SHP77 treated with DMSO at 0.1 percent for 48 hours (cell line): ENCODE measurements at regions not wholly inside any gene's neighbourhood (a gene's known extent, or its start where the extent isn't known, plus 50 kb on each side); places are given as distances from the start of the nearest gene placed in this dataset.
A peak's percentile ranks its signal among the peaks of the same experiment; 100 is the strongest.
"Not testable (repeated sequence)": the region's sequence is repeated elsewhere in the genome, so short reads cannot be mapped to it uniquely, and the experiment has no call there.

Experiments used
- DNase-seq: peaks from one replicate; lab custom pipeline; 2025; lab: John Stamatoyannopoulos, UW

DNA sequence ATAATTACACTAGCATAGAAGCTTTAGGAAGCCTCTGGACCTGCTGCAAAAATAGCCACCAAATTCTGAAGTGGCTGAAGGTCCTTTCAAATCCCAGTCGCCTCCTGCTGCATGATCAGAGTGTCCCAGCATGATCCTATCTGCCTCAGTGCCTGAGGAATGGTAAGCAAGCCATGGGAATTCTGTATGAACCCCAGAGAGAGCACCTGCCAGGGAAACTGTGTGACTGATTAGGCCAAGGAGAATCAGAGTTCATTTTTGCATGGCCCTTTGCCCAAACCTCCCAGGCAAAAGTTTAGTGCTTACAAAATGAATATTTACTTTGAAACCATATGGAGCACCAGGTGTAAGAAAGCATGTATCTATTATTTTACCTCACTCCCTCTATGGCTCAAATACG, 221.4 kb downstream of the ARL4C start:
- DNase-seq: no peak

- DNase-seq: no peak
Measured at GRCh38 chr2:234273887-234274584, 222.8 kb downstream of the ARL4C start.

DNA sequence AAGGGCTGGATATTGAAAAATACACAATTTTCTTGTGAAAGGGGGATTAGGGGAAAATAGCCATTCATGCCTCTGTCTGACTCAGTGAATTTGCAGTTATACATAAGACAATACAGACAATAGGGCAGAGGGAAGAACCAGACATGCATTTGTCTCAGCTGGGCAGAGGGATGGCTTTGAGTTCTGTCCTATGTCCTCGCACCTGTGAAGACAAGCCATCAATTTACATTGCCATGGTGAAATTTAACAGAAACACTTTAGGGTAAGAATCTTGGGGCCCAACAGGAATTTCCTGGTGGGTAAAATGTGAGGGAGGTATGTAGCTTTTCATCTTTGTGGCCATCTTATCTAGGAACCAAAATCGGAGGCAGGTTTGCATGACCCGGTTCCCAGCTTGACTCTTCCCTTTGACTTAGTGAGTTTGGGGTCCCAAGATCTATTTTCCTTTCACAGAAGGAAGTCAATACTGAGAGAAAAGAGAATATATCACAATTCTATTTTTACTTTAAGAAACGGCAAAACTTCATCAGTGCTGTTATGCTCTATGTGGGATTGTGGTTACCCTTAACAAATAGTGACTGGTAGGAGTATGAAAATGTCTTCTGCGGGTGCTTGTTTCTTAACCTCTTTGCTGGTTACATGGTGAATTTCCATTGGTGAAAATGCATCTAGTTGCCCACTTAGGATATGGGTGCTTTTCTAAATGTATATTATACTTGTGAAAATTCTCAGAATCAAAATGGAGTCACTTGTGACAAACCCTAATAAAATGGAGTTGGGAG, 221.8 kb downstream of the SPP2 start:
- no peak for DNase-seq

GRCh38 chr2:234271338-234271737, 220.8 kb downstream of the SPP2 start:
- no peak for DNase-seq

- DNase-seq: no peak
Measured at GRCh38 chr2:234269769-234270204, 219.3 kb downstream of the SPP2 start.

GRCh38 chr2:234267534-234267933, 217.0 kb downstream of the SPP2 start:
- DNase-seq: no peak

GRCh38 chr2:234266952-234267351, 216.4 kb downstream of the SPP2 start:
- DNase-seq: no peak

GRCh38 chr2:234265206-234265605, 214.7 kb downstream of the SPP2 start:
- DNase-seq: no peak

- DNase-seq: no peak
Measured at GRCh38 chr2:234261736-234262135, 211.2 kb downstream of the SPP2 start.

- DNase-seq: no peak
Measured at GRCh38 chr2:234259440-234259839, 208.9 kb downstream of the SPP2 start.

DNA sequence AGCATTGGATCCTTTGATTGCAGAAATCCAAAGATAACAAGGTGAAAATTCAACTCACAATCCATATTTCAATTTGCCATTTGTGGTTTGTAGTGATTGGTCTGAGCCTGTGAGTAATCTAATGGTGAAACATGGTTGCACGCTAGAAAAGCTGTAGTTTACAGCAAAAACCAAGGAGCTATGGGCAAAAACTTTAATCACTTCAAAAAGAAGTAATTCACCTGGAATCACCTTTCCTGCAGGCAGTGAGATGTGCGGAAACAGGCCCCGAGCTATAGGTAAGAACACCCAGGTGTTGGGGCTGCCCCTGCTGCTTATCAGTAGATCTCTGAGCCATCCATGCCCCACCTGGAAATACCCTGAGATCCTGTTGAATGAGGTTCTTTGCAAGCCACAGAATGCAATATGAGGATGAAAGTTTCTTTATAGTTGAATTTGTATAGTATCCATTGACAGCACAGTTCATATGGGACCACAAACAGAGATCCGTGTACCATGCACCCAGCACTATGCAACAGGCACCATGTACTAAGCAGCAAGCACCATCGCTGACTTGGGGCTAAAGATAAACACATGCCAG, 208.2 kb downstream of the SPP2 start:
- no peak for DNase-seq

- DNase-seq: peak; percentile 38
Measured at GRCh38 chr2:234257859-234258561, 207.5 kb downstream of the SPP2 start.

- DNase-seq: no peak
Measured at GRCh38 chr2:234256516-234256915, 206.0 kb downstream of the SPP2 start.

- DNase-seq: no peak
Measured at GRCh38 chr2:234254783-234255521, 204.4 kb downstream of the SPP2 start.

- no peak for DNase-seq
Measured at GRCh38 chr2:234252772-234253171, 202.3 kb downstream of the SPP2 start.

GRCh38 chr2:234251326-234252271, 201.1 kb downstream of the SPP2 start:
- no peak for DNase-seq

DNA sequence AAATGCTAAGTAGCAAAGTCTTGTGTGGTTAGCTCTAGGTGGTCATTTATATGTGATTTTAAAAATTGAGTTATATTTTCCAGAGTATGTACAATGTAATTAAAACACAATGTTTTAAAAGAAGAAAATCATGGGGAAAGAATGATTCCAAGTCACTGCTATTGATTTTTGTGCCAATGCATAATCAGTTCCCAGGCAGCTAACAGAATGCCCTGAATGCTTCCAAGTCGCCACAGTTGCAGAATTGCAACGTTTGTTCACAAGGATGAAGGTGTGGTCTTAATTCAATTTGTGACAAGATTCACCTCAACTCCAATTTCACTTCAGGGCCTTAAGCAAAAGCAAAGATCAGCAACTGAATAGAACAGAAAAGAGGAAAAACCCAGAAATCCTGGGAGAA, 200.4 kb downstream of the SPP2 start:
- DNase-seq: no peak

- no peak for DNase-seq
Measured at GRCh38 chr2:234249873-234250272, 199.4 kb downstream of the SPP2 start.

DNA sequence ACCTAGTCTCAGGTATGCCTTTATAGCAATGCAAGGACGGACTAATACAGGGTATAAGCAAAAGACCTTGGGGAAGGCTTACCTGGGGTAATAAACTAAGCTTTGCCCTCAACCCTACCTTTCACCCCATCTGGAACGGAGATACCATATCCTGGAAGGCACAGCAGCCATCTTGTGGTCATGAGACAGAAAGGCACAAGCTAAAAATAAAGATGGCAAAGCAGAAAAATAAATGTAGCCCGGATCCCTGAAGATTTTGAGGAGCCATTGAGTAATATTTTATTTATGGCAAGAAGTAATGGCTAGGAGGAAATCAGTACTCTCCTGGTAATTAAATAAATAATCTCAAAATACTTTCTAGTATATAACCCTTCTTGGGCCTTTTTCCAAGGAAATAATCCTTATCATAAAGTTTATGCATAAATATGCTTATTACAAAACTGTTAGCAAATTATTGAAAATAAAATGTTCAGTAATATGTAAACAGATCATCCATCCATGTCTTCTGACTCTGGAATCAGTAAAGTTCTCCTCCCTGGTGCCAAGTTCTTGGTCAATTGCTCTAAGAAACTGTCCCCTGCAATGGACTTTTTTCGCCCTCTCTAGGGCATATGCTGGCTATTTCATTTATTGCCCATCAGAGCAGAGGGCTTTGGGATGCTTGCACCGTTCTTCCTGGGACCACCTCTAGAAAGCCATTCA, 198.7 kb downstream of the SPP2 start:
- DNase-seq: no peak

GRCh38 chr2:234248213-234248710, 197.8 kb downstream of the SPP2 start:
- DNase-seq: not testable (repeated sequence)
